Endodermal cell (in vitro differentiated cells): ENCODE measurements at regions not wholly inside any gene's neighbourhood (a gene's known extent, or its start where the extent isn't known, plus 50 kb on each side); places are given as distances from the start of the nearest gene placed in this dataset.

Experiments used
- DNase-seq: peaks from one replicate; pipeline ENCODE4 v3.0.0-alpha.2; 2017
- H3K27ac ChIP-seq: 2 replicates; pipeline ENCODE4 v1.5.1; 2013; ENCODE audit warnings: mild to moderate bottlenecking, low read depth, low read length, moderate library complexity
- H3K27me3 ChIP-seq: 2 replicates; pipeline ENCODE4 v1.6.1; 2013; ENCODE audit warnings: mild to moderate bottlenecking, low read length, moderate library complexity; ENCODE audit not compliant: insufficient read depth, control insufficient read depth, poor library complexity, severe bottlenecking
- H3K36me3 ChIP-seq: 2 replicates; pipeline ENCODE4 v1.7.0; 2013; ENCODE audit warnings: mild to moderate bottlenecking, low read length, moderate library complexity; ENCODE audit not compliant: control insufficient read depth, insufficient read depth
- H3K4me1 ChIP-seq: one replicate; pipeline ENCODE4 v1.7.0; 2013; ENCODE audit warnings: low read length; ENCODE audit not compliant: control insufficient read depth, insufficient read depth
- H3K4me3 ChIP-seq: 2 replicates; pipeline ENCODE4 v1.5.1; 2013; ENCODE audit warnings: mild to moderate bottlenecking, low read length, moderate library complexity
- H3K9ac ChIP-seq: 2 replicates; pipeline ENCODE4 v1.6.1; 2013; ENCODE audit warnings: mild to moderate bottlenecking, low read length, moderate library complexity; ENCODE audit not compliant: poor library complexity, severe bottlenecking; ENCODE audit errors: extremely low read depth
- H3K9me3 ChIP-seq: 2 replicates; pipeline ENCODE4 v1.6.1; 2013; ENCODE audit warnings: mild to moderate bottlenecking, low read length, moderate library complexity; ENCODE audit not compliant: control insufficient read depth
- H3K27ac Mint-ChIP-seq: 2 replicates; pipeline ENCODE4 v1.8.0; 2020; ENCODE audit warnings: mixed read lengths
- H3K27me3 Mint-ChIP-seq: 2 replicates; pipeline ENCODE4 v1.8.0; 2021; ENCODE audit warnings: mild to moderate bottlenecking, mixed read lengths; ENCODE audit not compliant: insufficient read depth
- H3K36me3 Mint-ChIP-seq: 2 replicates; pipeline ENCODE4 v1.8.0; 2020; ENCODE audit warnings: low read depth, mixed read lengths
- H3K4me1 Mint-ChIP-seq: 2 replicates; pipeline ENCODE4 v1.8.0; 2020; ENCODE audit warnings: mixed read lengths
- H3K4me3 Mint-ChIP-seq: 2 replicates; pipeline ENCODE4 v1.8.0; 2020; ENCODE audit warnings: mild to moderate bottlenecking, moderate library complexity, mixed read lengths
- H3K9me3 Mint-ChIP-seq: 2 replicates; pipeline ENCODE4 v1.8.0; 2020; ENCODE audit warnings: mild to moderate bottlenecking, mixed read lengths
- WGBS, 2 experiments: methylation state at CpG; one replicate each; pipeline versions ENCODE4 v1.1.5 to v1.1.7; 2013; ENCODE audit warnings: missing lambda C conversion rate in 2 of 2, mixed read lengths in 1 of 2; ENCODE audit not compliant: insufficient coverage in 1 of 2, insufficient read length in 1 of 2; 5-methylcytosine and 5-hydroxymethylcytosine counted together
- TF ChIP-seq, protein P1 (sequence below): fragments of 200-600 bp; sonication (generic); conservative IDR thresholded peaks from 2 replicates; pipeline ENCODE4 v1.5.0; 2021; ENCODE audit warnings: antibody characterized with exemption, mild to moderate bottlenecking

DNA sequence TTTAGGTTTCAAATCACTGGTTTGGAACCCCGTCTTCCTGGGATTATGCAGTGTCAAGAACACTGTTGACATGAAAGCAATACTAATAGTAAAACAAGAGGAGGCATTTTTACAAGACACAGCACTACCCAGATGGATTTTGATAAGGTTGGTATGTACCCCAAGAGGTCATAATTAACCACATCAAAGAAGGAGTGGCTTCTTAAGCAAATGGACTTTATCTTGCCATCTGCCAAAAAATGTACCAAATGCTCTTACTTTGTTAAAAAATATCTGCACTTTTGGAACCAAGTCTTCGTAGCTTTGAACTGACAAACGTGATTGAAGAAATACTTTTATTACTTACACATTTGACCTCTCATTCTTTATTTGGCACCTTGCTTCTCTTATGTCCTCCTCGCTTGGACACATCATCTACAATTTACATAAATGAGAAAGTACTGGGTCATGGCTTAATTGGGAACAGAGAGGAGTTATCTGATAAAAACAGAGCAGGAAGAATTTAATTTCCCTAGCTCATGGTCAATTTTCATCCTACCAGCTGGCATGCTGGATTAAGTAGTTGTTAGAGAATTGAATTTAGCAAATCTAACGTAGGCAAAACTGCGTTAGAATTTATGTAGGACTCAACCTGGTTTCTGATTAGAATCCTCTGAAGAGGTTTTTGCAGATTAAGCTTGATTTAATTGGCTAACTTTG lies 54.5 kb upstream of the PRICKLE1 start:
- Histone ChIP-seq H3K9me3 (peaks cover 6% of the 10 kb centered on the region), H3K27ac (no peak overlapping the region), H3K4me3 (no peak overlapping the region), H3K36me3 (no peaks in the 10 kb centered on the region), H3K27me3 (no peaks in the 10 kb centered on the region), H3K9ac (no peak overlapping the region), H3K4me1 (no peaks in the 10 kb centered on the region)
- DNase-seq: no peak
- TF ChIP-seq, protein P1, sequence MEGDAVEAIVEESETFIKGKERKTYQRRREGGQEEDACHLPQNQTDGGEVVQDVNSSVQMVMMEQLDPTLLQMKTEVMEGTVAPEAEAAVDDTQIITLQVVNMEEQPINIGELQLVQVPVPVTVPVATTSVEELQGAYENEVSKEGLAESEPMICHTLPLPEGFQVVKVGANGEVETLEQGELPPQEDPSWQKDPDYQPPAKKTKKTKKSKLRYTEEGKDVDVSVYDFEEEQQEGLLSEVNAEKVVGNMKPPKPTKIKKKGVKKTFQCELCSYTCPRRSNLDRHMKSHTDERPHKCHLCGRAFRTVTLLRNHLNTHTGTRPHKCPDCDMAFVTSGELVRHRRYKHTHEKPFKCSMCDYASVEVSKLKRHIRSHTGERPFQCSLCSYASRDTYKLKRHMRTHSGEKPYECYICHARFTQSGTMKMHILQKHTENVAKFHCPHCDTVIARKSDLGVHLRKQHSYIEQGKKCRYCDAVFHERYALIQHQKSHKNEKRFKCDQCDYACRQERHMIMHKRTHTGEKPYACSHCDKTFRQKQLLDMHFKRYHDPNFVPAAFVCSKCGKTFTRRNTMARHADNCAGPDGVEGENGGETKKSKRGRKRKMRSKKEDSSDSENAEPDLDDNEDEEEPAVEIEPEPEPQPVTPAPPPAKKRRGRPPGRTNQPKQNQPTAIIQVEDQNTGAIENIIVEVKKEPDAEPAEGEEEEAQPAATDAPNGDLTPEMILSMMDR: no peak
- H3K9me3 Mint-ChIP-seq: peaks cover 5% of the 10 kb centered on the region
- H3K27me3 Mint-ChIP-seq: no peaks in the 10 kb centered on the region
- H3K4me1 Mint-ChIP-seq: peaks cover 2% of the 10 kb centered on the region
- no peak overlapping the region for H3K27ac Mint-ChIP-seq
- WGBS, 2 experiments: 97 to 98% methylated on average over 4 to 6 of the region's 6 CpGs
- H3K36me3 Mint-ChIP-seq: no peaks in the 10 kb centered on the region
- H3K4me3 Mint-ChIP-seq: no peak overlapping the region

DNA sequence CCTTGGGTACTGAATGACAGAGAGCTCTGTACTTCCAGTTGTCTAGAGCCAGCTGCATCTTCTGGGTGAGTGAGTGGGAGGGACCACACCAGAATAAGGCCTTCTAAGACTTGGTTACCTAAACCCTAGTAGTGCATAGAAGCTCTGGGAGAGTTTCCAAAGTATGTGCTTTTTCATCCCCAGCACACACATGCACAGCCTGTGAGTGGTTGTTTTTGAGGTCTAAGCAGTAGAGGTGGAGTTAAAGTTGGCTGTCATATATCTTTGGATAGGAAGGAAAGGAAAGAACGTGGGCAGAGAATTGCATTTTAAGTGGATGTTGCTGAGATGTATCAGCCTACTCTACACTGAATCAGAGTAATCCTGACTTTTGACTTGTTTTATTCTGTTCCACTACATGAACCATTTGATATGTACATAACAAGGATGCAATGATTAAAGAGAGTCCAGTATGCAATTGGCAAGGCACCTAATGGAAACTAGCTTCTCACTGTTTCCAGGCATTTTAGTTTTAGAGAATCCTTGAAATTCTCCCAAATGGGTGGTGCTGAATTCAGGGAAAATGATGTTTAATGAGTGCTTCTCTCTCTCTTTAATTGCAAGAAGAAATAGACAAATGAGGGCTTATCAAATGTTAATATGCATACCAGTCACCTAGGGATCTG lies 51.8 kb upstream of the PRICKLE1 start:
- WGBS, 2 experiments: 92 to 100% methylated on average over 1 of the region's 1 CpG
- H3K27me3 ChIP-seq: no peaks in the 10 kb centered on the region
- H3K4me1 ChIP-seq: no peaks in the 10 kb centered on the region
- no peak overlapping the region for H3K27ac ChIP-seq
- Mint-ChIP-seq H3K27ac (no peak overlapping the region), H3K27me3 (no peaks in the 10 kb centered on the region), H3K4me3 (no peak overlapping the region), H3K4me1 (peaks cover 5% of the 10 kb centered on the region), H3K36me3 (no peaks in the 10 kb centered on the region), H3K9me3 (peaks cover 4% of the 10 kb centered on the region)
- peaks cover 7% of the 10 kb centered on the region for H3K9me3 ChIP-seq
- no peak overlapping the region for H3K4me3 ChIP-seq
- TF ChIP-seq, protein P1: no peak
- no peak overlapping the region for H3K9ac ChIP-seq
- no peak for DNase-seq
- H3K36me3 ChIP-seq: no peaks in the 10 kb centered on the region

DNA sequence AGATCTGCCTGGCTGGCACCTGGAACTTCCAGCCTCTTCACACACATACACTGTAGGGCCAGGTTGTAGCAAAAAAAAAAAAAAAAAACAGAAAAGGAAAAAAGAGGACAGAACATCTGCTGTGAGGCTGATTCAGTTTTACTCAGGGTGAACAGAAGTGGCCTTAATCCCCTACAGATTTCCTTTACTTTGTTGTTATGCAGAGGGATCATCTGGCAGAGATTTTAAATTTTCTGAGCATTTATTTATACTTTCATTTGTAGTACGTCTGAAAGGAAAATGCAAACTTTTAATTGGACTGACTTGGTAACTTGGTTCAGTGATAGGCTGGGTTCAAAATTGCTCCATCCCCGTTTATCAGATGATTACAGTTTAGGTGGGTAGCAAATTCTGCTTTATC lies 50.8 kb upstream of the PRICKLE1 start:
- WGBS, 2 experiments: 88 to 100% methylated on average over 2 of the region's 2 CpGs
- no peak overlapping the region for H3K27ac Mint-ChIP-seq
- TF ChIP-seq, protein P1: no peak
- no peaks in the 10 kb centered on the region for H3K27me3 ChIP-seq
- no peaks in the 10 kb centered on the region for H3K36me3 Mint-ChIP-seq
- H3K27ac ChIP-seq: no peak overlapping the region
- no peak overlapping the region for H3K9ac ChIP-seq
- H3K4me3 ChIP-seq: no peak overlapping the region
- peaks cover 5% of the 10 kb centered on the region for H3K4me1 Mint-ChIP-seq
- peaks cover 7% of the 10 kb centered on the region for H3K9me3 ChIP-seq
- H3K4me3 Mint-ChIP-seq: no peak overlapping the region
- DNase-seq: no peak
- no peaks in the 10 kb centered on the region for H3K27me3 Mint-ChIP-seq
- H3K4me1 ChIP-seq: no peaks in the 10 kb centered on the region
- no peaks in the 10 kb centered on the region for H3K36me3 ChIP-seq
- peaks cover 4% of the 10 kb centered on the region for H3K9me3 Mint-ChIP-seq
